Esophagus squamous epithelium (tissue), 5 donors: ENCODE measurements at regions not wholly inside any gene's neighbourhood (a gene's known extent, or its start where the extent isn't known, plus 50 kb on each side); places are given as distances from the start of the nearest gene placed in this dataset.

Source experiments
- DNase-seq: peaks from one replicate; lab custom pipeline; 2025; lab: John Stamatoyannopoulos, UW
- H3K27ac ChIP-seq, 4 donors: fragments of 200-600 bp; sonication (generic); one replicate each; pipeline ENCODE4 v1.5.1; 2016 to 2019; ENCODE audit warnings: mild to moderate bottlenecking in 1 of 4
- H3K27me3 ChIP-seq, 4 donors: fragments of 200-600 bp; sonication (generic); 1 replicate in 3 of 4; 2 replicates in 1 of 4; pipeline versions ENCODE4 v1.5.1 to v1.6.0; 2017 to 2021; ENCODE audit warnings: antibody characterized with exemption in 1 of 4
- H3K36me3 ChIP-seq, 3 donors: fragments of 200-600 bp; sonication (generic); one replicate each; pipeline ENCODE4 v1.5.1; 2016 to 2019
- H3K4me1 ChIP-seq, 3 donors: fragments of 200-600 bp; sonication (generic); one replicate each; pipeline ENCODE4 v1.5.1; 2017 to 2019
- H3K4me3 ChIP-seq, 4 donors: fragments of 200-600 bp; sonication (generic); 1 replicate in 3 of 4; 2 replicates in 1 of 4; pipeline ENCODE4 v1.5.1; 2016 to 2019; ENCODE audit warnings: mild to moderate bottlenecking in 2 of 4, moderate library complexity in 1 of 4
- H3K9me3 ChIP-seq, 3 donors: fragments of 200-600 bp; sonication (generic); one replicate each; pipeline ENCODE4 v1.5.1; 2016 to 2019
- POLR2A ChIP-seq, 4 donors: fragments of 450-650 bp; IDR thresholded peaks; one replicate each; pipeline ENCODE4 v1.6.1; 2017; ENCODE audit warnings: antibody characterized with exemption in 4 of 4, mild to moderate bottlenecking in 4 of 4, moderate library complexity in 3 of 4
- WGBS, 2 donors: methylation state at CpG; one replicate each; pipeline ENCODE4 v1.1.5; 2018; 5-methylcytosine and 5-hydroxymethylcytosine counted together
- intact Hi-C: fragments of 100-400 bp; cut with DNase I; formaldehyde crosslinking; loops from one replicate; pipeline ENCODE4 v1.15.0; 2022
- TF ChIP-seq, protein P1 (sequence below), 6 experiments: fragments of 450-650 bp in 4 of 6; fragments of 200-600 bp in 2 of 6; sonication (generic) in 2 of 6; IDR thresholded peaks; one replicate each; pipeline ENCODE4 v1.5.1; 2016 to 2019; ENCODE audit warnings: antibody characterized with exemption in 6 of 6, mild to moderate bottlenecking in 4 of 6, moderate library complexity in 4 of 6
- donor health status: DM: yes; HTN: yes; CAD: no.

DNA sequence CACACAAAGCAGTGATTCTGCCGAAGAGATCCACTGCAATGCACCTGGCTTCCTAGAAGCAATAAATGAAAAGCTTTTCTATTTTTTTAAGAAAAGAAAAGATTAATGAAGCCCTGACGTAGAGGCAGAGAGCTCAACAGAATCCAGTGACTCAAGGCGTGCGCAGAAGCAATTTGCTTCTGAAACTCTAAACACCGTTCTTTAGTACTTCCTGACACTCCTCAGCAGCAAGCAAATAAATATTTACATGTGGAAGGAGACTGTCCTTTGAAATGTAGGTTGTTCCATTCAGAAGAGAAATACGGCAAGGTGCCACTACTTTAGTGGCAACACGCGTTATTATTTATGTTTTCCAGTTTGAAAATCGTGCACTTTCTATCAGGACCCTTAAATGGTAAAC, 126.2 kb upstream of the ZNF516 start:
- Histone ChIP-seq H3K4me3 (peak overlapping the region in 2 of 4 donors; percentile 0 to 13), H3K9me3 (no peaks in the 10 kb centered on the region), H3K36me3 (no peaks in the 10 kb centered on the region), H3K27me3 (no peaks in the 10 kb centered on the region), H3K27ac (peak overlapping the region in 2 of 4 donors; percentile 82 to 85), H3K4me1 (peaks cover 11 to 36% (median 24%) of the 10 kb centered on the region in 3 donors)
- WGBS, 2 donors, result 25 to 63% methylated on average over 9 of the region's 9 CpGs
- intact Hi-C loops, result no loop called here
- DNase-seq, result no peak
- no peak for TF ChIP-seq POLR2A (IDR thresholded peaks at IDR 0.05)
- TF ChIP-seq, protein P1, sequence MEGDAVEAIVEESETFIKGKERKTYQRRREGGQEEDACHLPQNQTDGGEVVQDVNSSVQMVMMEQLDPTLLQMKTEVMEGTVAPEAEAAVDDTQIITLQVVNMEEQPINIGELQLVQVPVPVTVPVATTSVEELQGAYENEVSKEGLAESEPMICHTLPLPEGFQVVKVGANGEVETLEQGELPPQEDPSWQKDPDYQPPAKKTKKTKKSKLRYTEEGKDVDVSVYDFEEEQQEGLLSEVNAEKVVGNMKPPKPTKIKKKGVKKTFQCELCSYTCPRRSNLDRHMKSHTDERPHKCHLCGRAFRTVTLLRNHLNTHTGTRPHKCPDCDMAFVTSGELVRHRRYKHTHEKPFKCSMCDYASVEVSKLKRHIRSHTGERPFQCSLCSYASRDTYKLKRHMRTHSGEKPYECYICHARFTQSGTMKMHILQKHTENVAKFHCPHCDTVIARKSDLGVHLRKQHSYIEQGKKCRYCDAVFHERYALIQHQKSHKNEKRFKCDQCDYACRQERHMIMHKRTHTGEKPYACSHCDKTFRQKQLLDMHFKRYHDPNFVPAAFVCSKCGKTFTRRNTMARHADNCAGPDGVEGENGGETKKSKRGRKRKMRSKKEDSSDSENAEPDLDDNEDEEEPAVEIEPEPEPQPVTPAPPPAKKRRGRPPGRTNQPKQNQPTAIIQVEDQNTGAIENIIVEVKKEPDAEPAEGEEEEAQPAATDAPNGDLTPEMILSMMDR (IDR thresholded peaks at IDR 0.05), result no peak

DNA sequence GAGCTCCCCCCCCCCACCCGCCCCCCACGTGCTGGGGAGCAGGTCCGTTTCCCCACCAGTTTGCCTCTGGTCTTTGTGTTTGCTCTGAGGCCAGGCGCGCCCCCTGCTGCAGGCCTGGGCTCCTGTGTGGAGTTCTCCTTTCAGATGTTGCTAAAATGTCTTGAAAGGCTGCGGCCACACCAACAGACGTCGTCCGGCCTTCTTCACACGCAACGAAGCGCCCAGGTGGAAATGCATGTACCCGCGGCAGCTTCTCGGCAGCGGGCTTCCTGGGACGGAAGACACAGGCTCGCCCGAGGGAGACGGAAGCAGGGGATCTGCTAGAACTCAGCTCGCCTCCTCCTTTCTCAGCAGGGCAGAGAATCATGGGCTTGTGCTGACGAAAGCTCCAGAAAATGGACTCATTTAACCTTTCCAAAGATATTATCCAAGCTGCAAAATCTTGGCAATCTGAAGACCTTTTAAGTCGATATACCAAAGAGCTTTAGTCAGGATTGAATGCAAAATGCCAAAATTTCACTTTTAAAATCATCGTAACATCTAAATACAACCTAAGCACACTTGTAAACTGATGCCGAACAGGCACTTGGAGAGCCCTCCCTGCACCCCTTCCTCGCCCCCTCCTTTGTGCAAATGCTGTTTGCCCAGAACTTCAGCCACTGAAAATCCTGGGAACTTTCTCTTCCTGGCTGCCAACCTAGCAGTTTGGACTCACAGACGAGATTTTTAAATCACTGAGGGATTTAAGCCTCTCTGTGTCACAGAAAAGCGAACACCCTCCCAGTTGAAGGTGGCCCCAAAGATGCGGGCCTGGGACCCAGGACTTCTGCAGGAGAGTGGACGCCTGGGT, 125.5 kb upstream of the ZNF516 start:
- no peaks in the 10 kb centered on the region for H3K27me3 ChIP-seq
- intact Hi-C loops, result no loop called here
- no peaks in the 10 kb centered on the region for H3K36me3 ChIP-seq
- WGBS, 2 donors, result 34 to 46% methylated on average over 8 to 15 of the region's 30 CpGs
- H3K4me1 ChIP-seq, result peaks cover 11 to 36% (median 24%) of the 10 kb centered on the region in 3 donors
- no peaks in the 10 kb centered on the region for H3K9me3 ChIP-seq
- TF ChIP-seq, protein P1 (IDR thresholded peaks at IDR 0.05), result peak; percentile 17 to 62 (median 34)
- TF ChIP-seq POLR2A (IDR thresholded peaks at IDR 0.05), result no peak
- H3K4me3 ChIP-seq, result peak overlapping the region; percentile 19 to 61 (median 44)
- DNase-seq, result peak; percentile 7
- peak overlapping the region; percentile 76 to 88 (median 84) for H3K27ac ChIP-seq

DNA sequence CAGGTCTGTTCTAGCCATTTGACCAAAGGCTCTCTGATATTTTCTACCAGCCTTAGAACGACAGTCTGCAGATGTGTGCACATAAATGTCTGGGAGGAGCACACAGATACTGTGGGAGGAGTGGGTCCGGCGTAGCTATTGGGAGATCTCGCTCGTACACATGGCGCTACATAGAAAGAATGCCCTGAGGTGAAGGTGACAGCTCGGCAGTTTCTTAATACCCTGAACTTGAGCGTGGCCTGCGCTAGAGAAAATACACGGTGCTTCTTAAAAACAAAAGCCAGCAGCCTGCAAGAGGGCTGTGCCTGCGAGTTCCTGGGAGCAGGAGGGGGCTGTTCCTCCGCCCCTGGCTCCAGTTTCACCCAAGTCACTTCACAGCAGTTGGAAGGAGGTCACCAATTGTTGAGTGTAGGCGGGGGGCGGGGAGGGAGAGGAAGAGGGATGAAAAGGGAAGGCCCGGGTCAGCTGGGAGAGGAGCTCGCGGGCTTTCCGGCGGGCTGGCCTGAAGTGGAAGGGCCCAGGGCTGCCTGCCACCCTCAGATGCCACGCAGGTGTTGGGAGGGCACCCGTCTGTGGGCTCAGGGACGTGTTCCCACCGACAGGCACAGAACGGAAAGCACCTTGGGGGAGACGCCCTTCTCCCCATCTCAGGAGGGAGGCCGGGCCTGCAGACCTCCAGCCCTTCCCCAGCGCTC, 124.7 kb upstream of the ZNF516 start:
- peaks cover 11 to 36% (median 24%) of the 10 kb centered on the region in 3 donors for H3K4me1 ChIP-seq
- peak overlapping the region; percentile 19 to 61 (median 44) for H3K4me3 ChIP-seq
- no peak for TF ChIP-seq POLR2A (IDR thresholded peaks at IDR 0.05)
- TF ChIP-seq, protein P1 (IDR thresholded peaks at IDR 0.05), result no peak
- DNase-seq, result no peak
- 18 to 31% methylated on average over 11 to 21 of the region's 27 CpGs for WGBS, 2 donors
- no peaks in the 10 kb centered on the region for H3K36me3 ChIP-seq
- H3K9me3 ChIP-seq, result no peaks in the 10 kb centered on the region
- peak overlapping the region; percentile 76 to 88 (median 84) for H3K27ac ChIP-seq
- intact Hi-C loops, result loop anchor here (5.0 kb wide), 1 partner anchor 222 kb away; no protein-coding TSS in a partner anchor
- no peaks in the 10 kb centered on the region for H3K27me3 ChIP-seq

DNA sequence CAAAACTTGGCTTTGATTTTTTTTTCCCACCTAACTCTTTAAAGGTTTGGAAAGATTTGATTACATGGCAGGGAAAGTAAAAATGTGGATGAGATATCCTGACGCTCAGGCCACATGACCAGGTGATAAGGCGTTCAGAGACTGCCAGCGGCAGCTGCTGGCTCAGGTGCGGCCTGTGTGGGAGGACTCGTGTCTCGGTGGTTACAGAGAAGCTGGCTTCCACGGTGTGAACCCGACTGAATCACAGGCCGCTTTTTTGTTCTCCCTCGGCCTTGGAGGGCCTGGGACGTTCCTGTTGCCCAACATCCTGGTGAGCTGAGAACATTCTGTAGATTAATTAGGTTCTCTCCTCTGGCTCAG, 124.2 kb upstream of the ZNF516 start:
- no peaks in the 10 kb centered on the region for H3K9me3 ChIP-seq
- TF ChIP-seq, protein P1 (IDR thresholded peaks at IDR 0.05), result no peak
- no peak for TF ChIP-seq POLR2A (IDR thresholded peaks at IDR 0.05)
- H3K36me3 ChIP-seq, result no peaks in the 10 kb centered on the region
- H3K4me1 ChIP-seq, result peaks cover 11 to 36% (median 24%) of the 10 kb centered on the region in 3 donors
- H3K4me3 ChIP-seq, result peak overlapping the region in 2 of 4 donors; percentile 44 to 61
- intact Hi-C loops, result loop anchor here (5.0 kb wide), 1 partner anchor 222 kb away; no protein-coding TSS in a partner anchor
- H3K27ac ChIP-seq, result peak overlapping the region; percentile 76 to 88 (median 84)
- 26 to 47% methylated on average over 11 of the region's 11 CpGs for WGBS, 2 donors
- no peak for DNase-seq
- H3K27me3 ChIP-seq, result no peaks in the 10 kb centered on the region
